Endothelial cell of umbilical vein (primary cell): ENCODE measurements at regions not wholly inside any gene's neighbourhood (a gene's known extent, or its start where the extent isn't known, plus 50 kb on each side); places are given as distances from the start of the nearest gene placed in this dataset.

Source experiments
- EZH2 ChIP-seq: IDR thresholded peaks from 2 replicates; pipeline ENCODE4 v1.6.1; 2012; ENCODE audit warnings: borderline replicate concordance, low read depth, mild to moderate bottlenecking, moderate library complexity, low read length, inconsistent platforms; ENCODE audit not compliant: severe bottlenecking
- JUN ChIP-seq: IDR thresholded peaks from 2 replicates; pipeline ENCODE4 v1.6.1; 2011; ENCODE audit warnings: borderline replicate concordance, low read depth; ENCODE audit not compliant: insufficient read length, insufficient read depth
- MYC ChIP-seq: IDR thresholded peaks from one replicate; pipeline ENCODE4 v1.6.1; 2011; ENCODE audit warnings: mild to moderate bottlenecking, low read depth, low read length
- POLR2A ChIP-seq: IDR thresholded peaks from 2 replicates; pipeline ENCODE4 v1.6.1; 2012; ENCODE audit warnings: low read depth, mild to moderate bottlenecking, control low read depth, low read length
- POLR2AphosphoS5 ChIP-seq: IDR thresholded peaks from 2 replicates; pipeline ENCODE4 v1.6.1; 2012; ENCODE audit warnings: low read depth, mild to moderate bottlenecking, control low read depth, low read length, moderate library complexity; ENCODE audit not compliant: insufficient read depth
- TF ChIP-seq, protein P1 (sequence below), 2 donors: IDR thresholded peaks; 1 replicate in 1 of 2; 2 replicates in 1 of 2; pipeline ENCODE4 v1.5.1; 2011; ENCODE audit warnings: low read length in 2 of 2, mild to moderate bottlenecking in 2 of 2, moderate library complexity in 2 of 2, control low read depth in 1 of 2, inconsistent platforms in 1 of 2, low read depth in 1 of 2; ENCODE audit not compliant: insufficient read depth in 1 of 2; ENCODE audit errors: extremely low read depth in 1 of 2

DNA sequence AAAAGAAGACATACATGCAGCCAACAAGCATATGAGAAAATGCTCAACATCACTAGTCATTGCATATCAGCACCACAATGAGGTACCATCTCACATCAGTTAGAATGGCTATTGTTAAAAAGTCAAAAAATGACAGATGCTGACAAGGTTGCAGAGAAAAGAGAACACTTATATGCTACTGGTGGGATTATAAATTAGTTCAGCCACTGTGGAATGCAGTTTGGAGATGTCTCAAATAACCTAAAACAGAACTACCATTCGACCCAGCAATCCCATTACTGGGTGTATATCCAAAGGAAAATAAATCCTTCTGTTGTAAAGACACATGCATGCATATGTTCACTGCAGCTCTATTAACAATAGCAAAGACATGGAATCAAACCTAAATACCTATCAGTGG is 238.4 kb downstream of the KCNC2 start:
- TF ChIP-seq POLR2AphosphoS5 (no peak), POLR2A (no peak), EZH2 (no peak), MYC (no peak), JUN (no peak)
- TF ChIP-seq, protein P1, sequence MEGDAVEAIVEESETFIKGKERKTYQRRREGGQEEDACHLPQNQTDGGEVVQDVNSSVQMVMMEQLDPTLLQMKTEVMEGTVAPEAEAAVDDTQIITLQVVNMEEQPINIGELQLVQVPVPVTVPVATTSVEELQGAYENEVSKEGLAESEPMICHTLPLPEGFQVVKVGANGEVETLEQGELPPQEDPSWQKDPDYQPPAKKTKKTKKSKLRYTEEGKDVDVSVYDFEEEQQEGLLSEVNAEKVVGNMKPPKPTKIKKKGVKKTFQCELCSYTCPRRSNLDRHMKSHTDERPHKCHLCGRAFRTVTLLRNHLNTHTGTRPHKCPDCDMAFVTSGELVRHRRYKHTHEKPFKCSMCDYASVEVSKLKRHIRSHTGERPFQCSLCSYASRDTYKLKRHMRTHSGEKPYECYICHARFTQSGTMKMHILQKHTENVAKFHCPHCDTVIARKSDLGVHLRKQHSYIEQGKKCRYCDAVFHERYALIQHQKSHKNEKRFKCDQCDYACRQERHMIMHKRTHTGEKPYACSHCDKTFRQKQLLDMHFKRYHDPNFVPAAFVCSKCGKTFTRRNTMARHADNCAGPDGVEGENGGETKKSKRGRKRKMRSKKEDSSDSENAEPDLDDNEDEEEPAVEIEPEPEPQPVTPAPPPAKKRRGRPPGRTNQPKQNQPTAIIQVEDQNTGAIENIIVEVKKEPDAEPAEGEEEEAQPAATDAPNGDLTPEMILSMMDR (IDR thresholded peaks at IDR 0.05; ENCODE audit: extremely low read depth in 1 of 2, insufficient read depth in 1 of 2, low read depth in 1 of 2, low read length in 2 of 2) = no peak
